Transverse colon (tissue), 4 donors: ENCODE measurements at regions not wholly inside any gene's neighbourhood (a gene's known extent, or its start where the extent isn't known, plus 50 kb on each side); places are given as distances from the start of the nearest gene placed in this dataset.

Source experiments
- DNase-seq: peaks from one replicate; pipeline ENCODE4 v3.0.0-alpha.2; 2019
- H3K27ac ChIP-seq, 4 donors: fragments of 200-600 bp; sonication (generic); 2 replicates each; pipeline ENCODE4 v1.5.1; 2016 to 2018; ENCODE audit warnings: inconsistent platforms in 4 of 4
- H3K27me3 ChIP-seq: fragments of 200-600 bp; sonication (generic); 2 replicates; pipeline ENCODE4 v1.5.1; 2017; ENCODE audit warnings: inconsistent platforms
- H3K36me3 ChIP-seq, 4 donors: fragments of 200-600 bp; sonication (generic); 2 replicates each; pipeline ENCODE4 v1.5.1; 2017 to 2019; ENCODE audit warnings: inconsistent platforms in 4 of 4
- H3K4me1 ChIP-seq, 4 donors: fragments of 200-600 bp; sonication (generic); 2 replicates each; pipeline ENCODE4 v1.5.1; 2017 to 2020; ENCODE audit warnings: inconsistent platforms in 4 of 4
- H3K4me3 ChIP-seq, 4 donors: fragments of 200-600 bp; sonication (generic); 1 replicate in 1 of 4; 2 replicates in 3 of 4; pipeline versions ENCODE4 v1.5.1 to v1.6.1; 2017 to 2019; ENCODE audit warnings: inconsistent platforms in 4 of 4
- H3K9me3 ChIP-seq, 2 donors: fragments of 200-600 bp; sonication (generic); 2 replicates each; pipeline ENCODE4 v1.5.1; 2017 to 2019; ENCODE audit warnings: inconsistent platforms in 2 of 2
- EP300 ChIP-seq: sonication (generic); formaldehyde crosslinking; IDR thresholded peaks from one replicate; pipeline ENCODE4 v1.6.1; 2017; ENCODE audit warnings: antibody characterized with exemption, low read depth
- POLR2A ChIP-seq: fragments of 450-650 bp; IDR thresholded peaks from one replicate; pipeline ENCODE4 v1.6.1; 2016; ENCODE audit warnings: antibody characterized with exemption, mild to moderate bottlenecking, moderate library complexity
- POLR2AphosphoS5 ChIP-seq, 3 donors: sonication (generic); formaldehyde crosslinking; IDR thresholded peaks; one replicate each; pipeline ENCODE4 v1.6.1; 2016; ENCODE audit warnings: antibody characterized with exemption in 3 of 3
- WGBS, 2 donors: methylation state at CpG; one replicate each; pipeline ENCODE4 v1.1.5; 2018; ENCODE audit warnings: low coverage in 1 of 2; 5-methylcytosine and 5-hydroxymethylcytosine counted together
- in situ Hi-C, 4 donors: fragments of 200-750 bp; cut with MboI; loops; one replicate each; pipeline versions ENCODE4 v1.15.0 to v1.15.1; 2017; ENCODE audit warnings: low sequenced_read_pairs in 3 of 4, low pct_ligation_motif_present in 1 of 4, low pct_unique_long_range_greater_than_20kb in 1 of 4
- intact Hi-C: fragments of 100-400 bp; cut with DNase I; formaldehyde crosslinking; loops from one replicate; pipeline ENCODE4 v1.15.1; 2023; ENCODE audit warnings: low total_unique reads
- TF ChIP-seq, protein P1 (sequence below), 5 experiments: fragments of 200-600 bp in 3 of 5; fragments of 450-650 bp in 2 of 5; sonication (generic) in 3 of 5; IDR thresholded peaks; 1 replicate in 2 of 5; 2 replicates in 3 of 5; pipeline ENCODE4 v1.5.1; 2016 to 2017; ENCODE audit warnings: antibody characterized with exemption in 5 of 5, inconsistent platforms in 3 of 5, mild to moderate bottlenecking in 2 of 5, moderate library complexity in 1 of 5

DNA sequence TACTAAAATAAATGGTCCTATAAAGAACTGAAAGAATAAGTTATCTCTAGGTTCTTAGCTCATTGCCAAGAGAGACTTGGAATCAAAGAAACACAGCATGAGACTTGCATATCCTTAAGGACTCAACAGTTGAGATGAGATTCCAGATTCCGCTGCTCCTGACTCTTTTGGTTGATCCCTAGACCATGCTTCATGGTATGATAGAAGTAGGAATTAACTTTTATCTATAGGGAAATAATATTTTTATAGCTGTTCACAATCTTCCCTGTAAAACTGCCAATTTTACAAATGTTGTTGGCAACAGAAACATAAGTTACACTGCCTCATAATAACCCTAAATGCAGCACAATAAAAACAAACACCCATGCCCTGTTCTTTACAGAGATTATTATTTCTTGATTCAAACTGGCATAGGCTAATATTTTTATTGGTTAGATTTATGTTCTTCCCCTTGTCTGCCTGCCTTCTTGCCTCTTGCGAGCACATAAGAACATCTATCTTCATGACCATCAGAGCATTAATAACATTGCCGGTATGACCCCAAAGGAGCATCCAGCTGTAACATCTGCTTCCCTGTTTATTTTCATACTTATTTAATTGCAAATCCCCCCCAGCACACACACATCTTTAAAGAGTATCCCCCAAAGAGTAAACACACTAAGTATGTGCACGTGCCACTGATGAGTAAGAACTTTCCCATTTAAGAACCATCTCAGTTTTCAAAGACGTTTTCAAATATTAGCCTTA, 735.7 kb upstream of the SLC8A1 start:
- no peaks in the 10 kb centered on the region for H3K27me3 ChIP-seq
- TF ChIP-seq EP300 (no peak), POLR2A (no peak), POLR2AphosphoS5 (IDR thresholded peaks at IDR 0.05) (no peak)
- TF ChIP-seq, protein P1, sequence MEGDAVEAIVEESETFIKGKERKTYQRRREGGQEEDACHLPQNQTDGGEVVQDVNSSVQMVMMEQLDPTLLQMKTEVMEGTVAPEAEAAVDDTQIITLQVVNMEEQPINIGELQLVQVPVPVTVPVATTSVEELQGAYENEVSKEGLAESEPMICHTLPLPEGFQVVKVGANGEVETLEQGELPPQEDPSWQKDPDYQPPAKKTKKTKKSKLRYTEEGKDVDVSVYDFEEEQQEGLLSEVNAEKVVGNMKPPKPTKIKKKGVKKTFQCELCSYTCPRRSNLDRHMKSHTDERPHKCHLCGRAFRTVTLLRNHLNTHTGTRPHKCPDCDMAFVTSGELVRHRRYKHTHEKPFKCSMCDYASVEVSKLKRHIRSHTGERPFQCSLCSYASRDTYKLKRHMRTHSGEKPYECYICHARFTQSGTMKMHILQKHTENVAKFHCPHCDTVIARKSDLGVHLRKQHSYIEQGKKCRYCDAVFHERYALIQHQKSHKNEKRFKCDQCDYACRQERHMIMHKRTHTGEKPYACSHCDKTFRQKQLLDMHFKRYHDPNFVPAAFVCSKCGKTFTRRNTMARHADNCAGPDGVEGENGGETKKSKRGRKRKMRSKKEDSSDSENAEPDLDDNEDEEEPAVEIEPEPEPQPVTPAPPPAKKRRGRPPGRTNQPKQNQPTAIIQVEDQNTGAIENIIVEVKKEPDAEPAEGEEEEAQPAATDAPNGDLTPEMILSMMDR (IDR thresholded peaks at IDR 0.05): no peak
- 61 to 70% methylated on average over 5 of the region's 5 CpGs for WGBS, 2 donors
- no peak for DNase-seq
- H3K4me3 ChIP-seq: no peak overlapping the region
- no peak overlapping the region for H3K27ac ChIP-seq
- intact Hi-C loops: no loop called here
- no peaks in the 10 kb centered on the region for H3K36me3 ChIP-seq
- no peaks in the 10 kb centered on the region for H3K9me3 ChIP-seq
- H3K4me1 ChIP-seq: no peaks in the 10 kb centered on the region
- in situ Hi-C loops: no loop called here

DNA sequence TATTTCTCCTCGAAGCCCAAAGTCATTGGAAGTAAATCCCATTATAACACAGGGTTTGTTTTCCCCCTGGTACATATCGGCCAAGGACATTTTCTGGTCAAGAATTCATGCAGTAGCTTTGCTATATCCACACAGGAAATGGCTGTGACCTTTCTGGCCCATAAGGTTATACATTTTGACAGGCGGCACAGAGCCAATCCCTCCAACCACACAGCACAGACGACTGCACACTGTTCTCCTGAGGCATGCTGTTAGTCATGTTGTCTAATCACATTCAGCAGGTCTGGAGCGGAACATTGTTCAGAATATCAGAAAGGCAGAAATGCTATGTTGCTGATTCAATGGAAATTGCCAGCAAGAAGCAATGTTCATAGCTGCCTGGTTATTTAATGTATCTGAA, 742.3 kb upstream of the SLC8A1 start:
- DNase-seq: no peak
- in situ Hi-C loops: no loop called here
- 51 to 57% methylated on average over 3 to 5 of the region's 5 CpGs for WGBS, 2 donors

DNA sequence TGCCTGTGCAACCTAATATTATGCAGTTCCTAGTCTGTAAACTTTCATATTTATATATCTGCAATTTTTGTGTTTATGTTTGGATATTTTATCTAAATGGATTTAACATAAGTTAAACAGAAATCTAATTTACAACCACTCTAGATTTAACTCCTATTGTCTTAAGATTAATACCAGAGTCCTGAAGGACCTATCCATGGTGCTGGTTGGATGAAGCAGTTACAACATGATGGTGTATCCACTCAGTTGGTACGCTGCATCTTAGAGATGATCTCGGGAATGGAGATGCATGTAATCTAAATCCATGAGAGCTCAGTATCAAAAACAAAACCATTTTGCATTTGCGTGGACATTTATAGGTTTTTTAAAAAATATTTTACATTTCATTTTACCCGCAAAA, 745.9 kb upstream of the SLC8A1 start:
- Histone ChIP-seq H3K36me3 (no peaks in the 10 kb centered on the region), H3K4me1 (no peaks in the 10 kb centered on the region), H3K27ac (no peak overlapping the region), H3K9me3 (no peaks in the 10 kb centered on the region), H3K4me3 (no peak overlapping the region), H3K27me3 (no peaks in the 10 kb centered on the region)
- 83 to 87% methylated on average over 4 of the region's 4 CpGs for WGBS, 2 donors
- in situ Hi-C loops: no loop called here
- TF ChIP-seq POLR2AphosphoS5 (IDR thresholded peaks at IDR 0.05) (no peak), EP300 (no peak), POLR2A (no peak)
- TF ChIP-seq, protein P1 (IDR thresholded peaks at IDR 0.05): no peak
- DNase-seq: no peak
- intact Hi-C loops: no loop called here

More for the DNA sequence above, 742.3 kb upstream of the SLC8A1 start:
- Histone ChIP-seq H3K4me3 (no peak overlapping the region), H3K9me3 (no peaks in the 10 kb centered on the region), H3K36me3 (no peaks in the 10 kb centered on the region), H3K4me1 (no peaks in the 10 kb centered on the region), H3K27ac (no peak overlapping the region), H3K27me3 (no peaks in the 10 kb centered on the region)
- TF ChIP-seq POLR2AphosphoS5 (IDR thresholded peaks at IDR 0.05): no peak
- no peak for TF ChIP-seq EP300
- no peak for TF ChIP-seq POLR2A
- TF ChIP-seq, protein P1 (IDR thresholded peaks at IDR 0.05): no peak
- intact Hi-C loops: no loop called here

DNA sequence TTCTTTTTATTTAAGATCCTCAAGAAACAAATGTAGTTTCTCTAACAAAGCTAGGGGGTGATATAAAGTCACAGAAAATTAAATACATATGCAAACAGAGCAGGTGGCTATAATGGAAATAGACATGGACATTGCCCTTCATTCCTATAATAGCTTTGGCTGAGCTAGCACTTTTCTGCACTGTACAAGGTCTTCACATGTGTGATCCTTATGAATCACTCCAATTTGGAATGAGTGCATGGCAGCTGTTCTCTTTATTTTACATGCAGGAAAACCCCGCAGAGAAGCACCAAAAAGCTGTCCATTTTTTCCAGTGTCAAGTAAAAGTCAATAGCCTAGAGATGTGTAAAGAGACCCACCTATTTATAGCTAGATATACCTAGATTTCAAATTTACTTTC, 747.4 kb upstream of the SLC8A1 start:
- DNase-seq: no peak
- no peaks in the 10 kb centered on the region for H3K9me3 ChIP-seq
- intact Hi-C loops (no loop called here), in situ Hi-C loops (no loop called here)
- H3K4me1 ChIP-seq: no peaks in the 10 kb centered on the region
- 73% methylated on average over 1 of the region's 1 CpG; no CpG with 5 or more reads in 1 of the 2 donors for WGBS, 2 donors
- no peak overlapping the region for H3K4me3 ChIP-seq
- H3K27ac ChIP-seq: no peak overlapping the region
- H3K27me3 ChIP-seq: no peaks in the 10 kb centered on the region
- no peaks in the 10 kb centered on the region for H3K36me3 ChIP-seq
- TF ChIP-seq POLR2A (no peak), POLR2AphosphoS5 (IDR thresholded peaks at IDR 0.05) (no peak), EP300 (no peak)
- TF ChIP-seq, protein P1 (IDR thresholded peaks at IDR 0.05): no peak
